Activated B cell treated with CpG ODN at 0.5 μM for 24 hours (primary cell): ENCODE measurements at regions not wholly inside any gene's neighbourhood (a gene's known extent, or its start where the extent isn't known, plus 50 kb on each side); places are given as distances from the start of the nearest gene placed in this dataset.

Experiments
- ATAC-seq: fragments of 200-7000 bp; cut with Tn5 transposase; one replicate; pipeline ENCODE4 v1.10.0; 2021; ENCODE audit warnings: low read depth, mild to moderate bottlenecking, moderate library complexity
- CTCF ChIA-PET: fragments of 350-600 bp; sonication (Branson Sonifier 250); formaldehyde crosslinking; loops from one replicate; lab custom pipeline; 2021; ENCODE audit warnings: antibody characterized with exemption; lab: Charles Lee
- POLR2A ChIA-PET: fragments of 350-600 bp; sonication (Branson Sonifier 250); formaldehyde crosslinking; loops from one replicate; lab custom pipeline; 2021; ENCODE audit warnings: antibody characterized with exemption; lab: Charles Lee
- DNase-seq: peaks from one replicate; pipeline ENCODE4 v3.0.0; 2022
- H3K27ac Mint-ChIP-seq: one replicate; pipeline ENCODE4 v1.8.0; 2020; ENCODE audit warnings: mixed read lengths
- H3K27me3 Mint-ChIP-seq: one replicate; pipeline ENCODE4 v1.8.0; 2021; ENCODE audit warnings: mixed read lengths
- H3K36me3 Mint-ChIP-seq: one replicate; pipeline ENCODE4 v1.8.0; 2021; ENCODE audit warnings: low read depth, mixed read lengths
- H3K4me1 Mint-ChIP-seq: one replicate; pipeline ENCODE4 v1.8.0; 2021; ENCODE audit warnings: mixed read lengths
- H3K4me3 Mint-ChIP-seq: one replicate; pipeline ENCODE4 v1.8.0; 2020; ENCODE audit warnings: mild to moderate bottlenecking, mixed read lengths
- H3K9me3 Mint-ChIP-seq: one replicate; pipeline ENCODE4 v1.8.0; 2020; ENCODE audit warnings: mixed read lengths
- intact Hi-C: fragments of 100-400 bp; cut with micrococcal nuclease; formaldehyde crosslinking; loops from one replicate; pipeline ENCODE4 v1.15.1; 2024
- TF ChIP-seq, protein P1 (sequence below): fragments of 200-600 bp; IDR thresholded peaks from one replicate; pipeline ENCODE4 v1.8.0; 2022; ENCODE audit warnings: antibody characterized with exemption, mild to moderate bottlenecking

DNA sequence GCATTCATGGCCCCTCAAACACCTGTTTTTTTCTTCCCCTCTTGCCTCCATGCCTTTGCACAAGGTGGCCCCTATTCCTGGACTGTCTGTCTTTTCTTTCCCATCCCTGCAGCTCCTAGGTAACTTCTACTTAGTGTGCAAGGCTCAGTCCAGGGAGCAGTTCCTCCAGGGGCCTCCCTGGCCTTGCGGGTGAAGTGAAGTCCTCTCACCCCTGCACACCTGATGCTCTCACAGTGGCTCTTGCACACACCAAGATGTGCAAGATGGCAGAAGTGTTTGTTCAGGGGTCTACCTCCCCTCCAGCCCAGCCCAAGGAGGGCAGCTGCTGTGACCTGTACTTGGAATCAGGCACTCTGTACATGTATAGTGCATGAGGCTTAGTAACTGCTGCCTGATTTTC lies 236.8 kb upstream of the HS6ST1 start:
- CTCF ChIA-PET: no interaction called here
- POLR2A ChIA-PET: no interaction called here
- intact Hi-C loops: no loop called here

GRCh38 chr2:128556089-128556488 lies 237.4 kb upstream of the HS6ST1 start:
- Mint-ChIP-seq H3K27ac (no peak overlapping the region), H3K9me3 (no peaks in the 10 kb centered on the region), H3K36me3 (no peaks in the 10 kb centered on the region), H3K4me3 (no peak overlapping the region), H3K4me1 (no peaks in the 10 kb centered on the region), H3K27me3 (peaks cover 2% of the 10 kb centered on the region)
- CTCF ChIA-PET: no interaction called here
- intact Hi-C loops: no loop called here
- no peak for ATAC-seq
- POLR2A ChIA-PET: no interaction called here
- DNase-seq: no peak
- TF ChIP-seq, protein P1, sequence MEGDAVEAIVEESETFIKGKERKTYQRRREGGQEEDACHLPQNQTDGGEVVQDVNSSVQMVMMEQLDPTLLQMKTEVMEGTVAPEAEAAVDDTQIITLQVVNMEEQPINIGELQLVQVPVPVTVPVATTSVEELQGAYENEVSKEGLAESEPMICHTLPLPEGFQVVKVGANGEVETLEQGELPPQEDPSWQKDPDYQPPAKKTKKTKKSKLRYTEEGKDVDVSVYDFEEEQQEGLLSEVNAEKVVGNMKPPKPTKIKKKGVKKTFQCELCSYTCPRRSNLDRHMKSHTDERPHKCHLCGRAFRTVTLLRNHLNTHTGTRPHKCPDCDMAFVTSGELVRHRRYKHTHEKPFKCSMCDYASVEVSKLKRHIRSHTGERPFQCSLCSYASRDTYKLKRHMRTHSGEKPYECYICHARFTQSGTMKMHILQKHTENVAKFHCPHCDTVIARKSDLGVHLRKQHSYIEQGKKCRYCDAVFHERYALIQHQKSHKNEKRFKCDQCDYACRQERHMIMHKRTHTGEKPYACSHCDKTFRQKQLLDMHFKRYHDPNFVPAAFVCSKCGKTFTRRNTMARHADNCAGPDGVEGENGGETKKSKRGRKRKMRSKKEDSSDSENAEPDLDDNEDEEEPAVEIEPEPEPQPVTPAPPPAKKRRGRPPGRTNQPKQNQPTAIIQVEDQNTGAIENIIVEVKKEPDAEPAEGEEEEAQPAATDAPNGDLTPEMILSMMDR: no peak

More for the DNA sequence above, 236.8 kb upstream of the HS6ST1 start:
- Mint-ChIP-seq H3K4me3 (no peak overlapping the region), H3K36me3 (no peaks in the 10 kb centered on the region), H3K9me3 (no peaks in the 10 kb centered on the region), H3K27ac (no peak overlapping the region), H3K27me3 (peaks cover 2% of the 10 kb centered on the region), H3K4me1 (no peaks in the 10 kb centered on the region)
- DNase-seq: no peak
- TF ChIP-seq, protein P1: no peak
- ATAC-seq: no peak

DNA sequence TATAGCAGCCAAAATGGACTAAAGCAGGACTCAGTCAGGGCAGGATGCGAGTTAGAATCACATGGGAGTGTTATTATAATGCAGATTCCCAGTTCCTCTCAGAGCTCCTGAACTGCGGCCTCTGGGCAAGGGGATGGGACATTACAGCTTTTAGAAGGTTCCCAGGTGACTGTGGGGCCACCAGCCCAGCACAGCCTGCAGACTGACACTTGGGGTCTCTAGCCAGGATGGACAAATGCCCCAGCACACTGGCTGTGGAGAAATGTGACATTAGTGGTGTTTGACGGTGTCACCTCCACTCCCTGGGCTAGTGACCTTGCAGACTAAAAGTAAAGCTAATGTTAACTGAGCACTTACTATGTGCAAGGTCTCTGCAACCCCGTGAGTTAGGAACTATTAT lies 238.0 kb upstream of the HS6ST1 start:
- DNase-seq (no peak), ATAC-seq (no peak)
- H3K9me3 Mint-ChIP-seq: no peaks in the 10 kb centered on the region
- CTCF ChIA-PET: no interaction called here
- POLR2A ChIA-PET: no interaction called here
- intact Hi-C loops: no loop called here
- no peak overlapping the region for H3K4me3 Mint-ChIP-seq
- TF ChIP-seq, protein P1: no peak
- peaks cover 2% of the 10 kb centered on the region for H3K27me3 Mint-ChIP-seq
- no peaks in the 10 kb centered on the region for H3K36me3 Mint-ChIP-seq
- no peak overlapping the region for H3K27ac Mint-ChIP-seq
- H3K4me1 Mint-ChIP-seq: no peaks in the 10 kb centered on the region

GRCh38 chr2:128557069-128557468 lies 238.4 kb upstream of the HS6ST1 start:
- H3K36me3 Mint-ChIP-seq: no peaks in the 10 kb centered on the region
- POLR2A ChIA-PET: no interaction called here
- H3K27ac Mint-ChIP-seq: no peak overlapping the region
- DNase-seq: no peak
- CTCF ChIA-PET: no interaction called here
- intact Hi-C loops: no loop called here
- TF ChIP-seq, protein P1: no peak
- H3K4me3 Mint-ChIP-seq: no peak overlapping the region
- H3K9me3 Mint-ChIP-seq: no peaks in the 10 kb centered on the region
- no peak for ATAC-seq
- H3K27me3 Mint-ChIP-seq: peaks cover 2% of the 10 kb centered on the region
- no peaks in the 10 kb centered on the region for H3K4me1 Mint-ChIP-seq

DNA sequence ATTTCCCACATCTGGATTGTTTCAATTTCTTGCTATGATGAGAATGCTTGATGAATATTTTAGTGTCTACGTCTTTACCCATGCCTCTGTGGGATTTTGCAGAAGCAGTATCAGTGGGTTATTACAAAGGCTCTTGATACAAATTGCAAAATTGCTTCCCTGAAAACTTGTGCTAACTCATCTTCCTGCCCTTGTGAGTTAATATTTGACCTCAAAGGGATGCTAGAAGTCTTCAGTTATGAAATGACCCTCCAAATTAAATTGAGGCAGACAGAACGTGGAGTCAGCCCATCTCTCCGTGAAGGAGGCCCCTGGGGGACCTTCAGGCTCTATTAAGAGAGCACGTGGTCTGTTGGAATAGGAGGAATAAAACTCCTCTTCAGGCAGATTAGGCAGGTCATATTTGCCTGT lies 239.2 kb upstream of the HS6ST1 start:
- H3K27me3 Mint-ChIP-seq: peaks cover 5% of the 10 kb centered on the region
- H3K36me3 Mint-ChIP-seq: no peaks in the 10 kb centered on the region
- no peak overlapping the region for H3K27ac Mint-ChIP-seq
- TF ChIP-seq, protein P1: no peak
- H3K4me3 Mint-ChIP-seq: no peak overlapping the region
- H3K9me3 Mint-ChIP-seq: no peaks in the 10 kb centered on the region
- POLR2A ChIA-PET: no interaction called here
- ATAC-seq (no peak), DNase-seq (no peak)
- CTCF ChIA-PET: no interaction called here
- no peaks in the 10 kb centered on the region for H3K4me1 Mint-ChIP-seq
- intact Hi-C loops: no loop called here
